NOMO-1 treated with dmso at 0.1 percent for 144 hours (cell line): ENCODE measurements at regions not wholly inside any gene's neighbourhood (a gene's known extent, or its start where the extent isn't known, plus 50 kb on each side); places are given as distances from the start of the nearest gene placed in this dataset.
"Not testable (repeated sequence)": the region's sequence is repeated elsewhere in the genome, so short reads cannot be mapped to it uniquely, and the experiment has no call there.

Experiments
- DNase-seq: peaks from one replicate; lab custom pipeline; 2025; ENCODE audit not compliant: unreplicated experiment; lab: John Stamatoyannopoulos, UW

- DNase-seq, result peak; percentile 84
These were observed 79.8 kb upstream of the FLT1 start for GRCh38 chr13:28574617-28575142.

- peak; percentile 96 for DNase-seq
These were observed 78.9 kb upstream of the FLT1 start for GRCh38 chr13:28573595-28574373.

GRCh38 chr13:28572871-28573270 is 77.9 kb upstream of the FLT1 start:
- DNase-seq, result no peak

GRCh38 chr13:28570356-28570755 is 75.4 kb upstream of the FLT1 start:
- DNase-seq, result not testable (repeated sequence)

- no peak for DNase-seq
These were observed 75.0 kb upstream of the FLT1 start for GRCh38 chr13:28569886-28570285.

- DNase-seq, result no peak
These were observed 73.4 kb upstream of the FLT1 start for GRCh38 chr13:28568286-28568685.

- DNase-seq, result no peak
These were observed 72.0 kb upstream of the FLT1 start for GRCh38 chr13:28566891-28567290.

- DNase-seq, result no peak
These were observed 71.4 kb upstream of the FLT1 start for GRCh38 chr13:28566283-28566682.

GRCh38 chr13:28564030-28564429 is 69.1 kb upstream of the FLT1 start:
- no peak for DNase-seq

GRCh38 chr13:28563609-28564008 is 68.7 kb upstream of the FLT1 start:
- DNase-seq, result no peak

GRCh38 chr13:28560612-28561011 is 65.7 kb upstream of the FLT1 start:
- DNase-seq, result no peak

- DNase-seq, result no peak
These were observed 64.8 kb upstream of the FLT1 start for GRCh38 chr13:28559636-28560259.

- no peak for DNase-seq
These were observed 63.6 kb upstream of the FLT1 start for GRCh38 chr13:28558567-28558966.

- no peak for DNase-seq
These were observed 63.0 kb upstream of the FLT1 start for GRCh38 chr13:28557725-28558520.

GRCh38 chr13:28555096-28555495 is 60.2 kb upstream of the FLT1 start:
- no peak for DNase-seq

GRCh38 chr13:28553971-28554370 is 59.0 kb upstream of the FLT1 start:
- no peak for DNase-seq

- no peak for DNase-seq
These were observed 57.4 kb upstream of the FLT1 start for GRCh38 chr13:28552288-28552687.

GRCh38 chr13:28551498-28551895 is 56.6 kb upstream of the FLT1 start:
- no peak for DNase-seq

- DNase-seq, result no peak
These were observed 56.0 kb upstream of the FLT1 start for GRCh38 chr13:28550721-28551497.

GRCh38 chr13:28550091-28550490 is 55.2 kb upstream of the FLT1 start:
- DNase-seq, result no peak

GRCh38 chr13:28548872-28549271 is 53.9 kb upstream of the FLT1 start:
- DNase-seq, result no peak
